HG03442 (cell line): ENCODE measurements at regions not wholly inside any gene's neighbourhood (a gene's known extent, or its start where the extent isn't known, plus 50 kb on each side); places are given as distances from the start of the nearest gene placed in this dataset.

Source experiments
- ATAC-seq: cut with Tn5 transposase; IDR thresholded peaks from one replicate; pipeline ENCODE4 v1.9.1; 2021; ENCODE audit warnings: mild to moderate bottlenecking, moderate library complexity; ENCODE audit not compliant: unreplicated experiment

DNA sequence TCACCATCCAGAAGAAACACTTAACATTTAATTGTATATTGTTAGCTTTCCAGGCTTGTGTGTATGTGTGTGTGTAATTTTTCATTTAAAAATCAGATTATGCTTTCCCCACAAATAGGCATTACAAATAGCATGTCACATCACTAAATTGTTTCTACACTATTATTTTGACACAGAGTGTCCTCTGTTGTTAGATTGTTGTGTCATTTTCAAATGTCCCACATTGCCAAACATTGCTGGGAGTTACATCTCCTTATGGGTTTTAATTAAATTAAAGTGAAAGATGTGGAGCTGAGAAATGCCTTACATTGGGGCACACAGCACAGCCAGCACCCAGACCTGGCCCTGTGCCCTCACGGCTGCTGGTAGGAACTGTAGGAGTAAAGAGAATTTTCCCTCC is 295.6 kb downstream of the ZEB1 start:
- ATAC-seq, result no peak

GRCh38 chr10:31612082-31612481 is 293.1 kb downstream of the ZEB1 start:
- ATAC-seq, result no peak

DNA sequence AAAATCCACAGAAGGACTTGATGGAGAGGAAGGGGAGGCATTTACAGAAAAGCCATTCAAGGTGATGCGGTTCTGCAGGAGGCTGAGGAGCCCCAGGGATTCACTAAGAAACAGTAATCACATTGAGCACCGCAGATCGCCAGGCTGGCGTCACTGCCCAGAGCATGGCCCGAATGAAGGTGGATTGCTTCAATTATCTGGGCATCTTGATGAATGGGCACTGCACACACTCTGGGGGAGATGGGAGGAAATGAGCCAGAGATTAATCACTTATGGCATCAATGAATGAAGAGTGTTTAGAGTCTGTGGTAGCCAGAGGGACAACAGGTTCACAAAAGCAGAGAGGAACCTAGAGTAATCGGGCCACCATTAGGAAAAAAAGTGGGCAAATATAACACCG is 292.1 kb downstream of the ZEB1 start:
- no peak for ATAC-seq

- no peak for ATAC-seq
Observed at GRCh38 chr10:31607481-31607880, 288.5 kb downstream of the ZEB1 start.

- ATAC-seq, result no peak
Observed at GRCh38 chr10:31606841-31607240, 287.8 kb downstream of the ZEB1 start.

- ATAC-seq, result no peak
Observed at GRCh38 chr10:31605861-31606525, 287.0 kb downstream of the ZEB1 start.

DNA sequence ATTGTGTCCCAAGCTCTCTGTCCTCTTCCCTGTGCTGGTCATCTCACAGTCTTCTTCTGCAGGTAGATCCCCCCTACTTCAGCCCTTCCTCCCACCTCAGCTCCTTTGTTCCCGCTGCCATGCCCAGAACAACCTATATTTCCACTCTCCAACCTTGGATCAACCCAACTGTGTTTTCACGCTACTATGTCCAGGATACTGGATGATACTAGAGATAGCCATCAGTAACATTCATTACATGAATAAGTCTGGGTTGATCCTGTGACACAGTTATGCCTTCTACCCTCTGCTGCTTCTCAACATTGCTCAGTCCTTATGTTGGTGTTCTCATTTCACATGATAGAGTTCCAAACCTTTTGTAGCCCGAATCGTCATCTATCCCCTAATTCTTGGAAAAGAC is 286.4 kb downstream of the ZEB1 start:
- ATAC-seq, result no peak

GRCh38 chr10:31604646-31605170 is 285.7 kb downstream of the ZEB1 start:
- no peak for ATAC-seq

DNA sequence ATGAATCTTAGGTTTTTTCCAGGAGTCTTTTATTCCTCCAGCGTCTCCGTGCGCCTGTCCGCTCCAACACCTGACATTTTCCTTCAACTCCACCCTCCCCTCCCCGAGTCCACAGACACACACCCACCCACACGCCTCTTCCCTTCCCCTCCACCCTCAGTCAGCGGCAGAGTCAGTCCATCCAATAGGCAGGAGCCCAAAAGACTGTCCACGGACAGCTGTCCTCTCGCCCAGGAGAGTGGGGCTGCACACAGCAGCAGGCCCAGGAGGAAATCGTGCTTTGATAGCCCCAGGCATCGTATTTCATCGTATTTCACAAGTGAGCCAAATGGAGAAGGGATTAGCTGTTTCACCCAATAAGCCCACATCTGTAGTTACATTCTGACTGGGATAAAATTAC is 285.1 kb downstream of the ZEB1 start:
- no peak for ATAC-seq

GRCh38 chr10:31603235-31604087 is 284.4 kb downstream of the ZEB1 start:
- ATAC-seq, result peak; percentile 96

DNA sequence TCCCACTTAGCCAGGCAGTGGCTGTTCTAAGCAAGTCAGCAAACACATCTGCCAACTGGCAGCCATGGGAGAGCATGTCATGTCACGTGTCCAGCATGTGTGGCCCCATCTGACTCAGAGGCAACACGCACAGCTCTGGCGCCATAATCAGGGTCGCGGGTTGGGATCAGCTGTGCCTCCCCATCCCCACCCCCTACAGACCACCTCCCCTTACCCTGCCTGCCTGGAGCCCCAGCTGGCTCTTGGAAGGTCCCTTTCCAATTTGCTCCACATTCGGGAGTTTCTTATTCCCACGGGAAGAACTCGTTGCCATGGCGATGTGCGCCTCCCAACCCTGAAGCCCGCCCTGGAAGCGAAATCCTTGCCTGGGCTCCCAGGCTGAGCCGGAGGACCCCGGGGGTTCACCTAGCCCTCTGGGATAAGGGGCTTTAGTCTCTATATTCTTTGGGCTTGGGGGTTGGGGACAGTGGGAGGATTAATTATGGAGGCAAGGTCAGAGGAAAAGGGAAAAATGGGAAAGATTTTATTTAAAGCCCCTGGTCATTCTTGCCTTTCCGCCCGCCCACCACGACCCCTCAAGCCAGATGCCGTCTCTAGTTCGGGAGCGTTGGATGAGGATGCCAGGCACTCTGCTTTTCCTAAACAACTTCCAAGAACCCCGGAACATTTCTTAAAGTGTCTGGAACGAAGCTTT is 283.7 kb downstream of the ZEB1 start:
- ATAC-seq, result no peak

DNA sequence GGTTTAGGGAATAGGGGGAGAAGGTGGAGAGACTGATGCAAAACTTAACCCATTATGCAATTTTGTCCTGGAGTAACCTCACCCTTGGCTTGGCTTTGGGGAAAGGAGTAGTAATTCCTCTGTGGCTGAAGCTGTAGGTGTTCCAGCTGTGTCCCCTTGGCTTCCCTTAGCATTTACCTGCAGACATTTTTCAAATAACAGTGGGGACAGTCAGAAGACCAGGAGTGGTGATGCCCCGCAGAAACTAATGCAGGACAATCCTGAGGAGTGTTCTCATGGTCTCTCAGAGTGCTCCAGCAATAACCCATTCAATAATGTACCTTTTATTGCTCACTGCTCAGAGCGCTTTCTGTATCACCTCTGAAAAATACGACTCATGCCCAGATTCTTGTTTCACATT is 282.1 kb downstream of the ZEB1 start:
- no peak for ATAC-seq

- no peak for ATAC-seq
Observed at GRCh38 chr10:31599626-31600504, 280.8 kb downstream of the ZEB1 start.

GRCh38 chr10:31596765-31597164 is 277.7 kb downstream of the ZEB1 start:
- ATAC-seq, result no peak

- no peak for ATAC-seq
Observed at GRCh38 chr10:31595992-31596391, 277.0 kb downstream of the ZEB1 start.

GRCh38 chr10:31594347-31594873 is 275.4 kb downstream of the ZEB1 start:
- no peak for ATAC-seq

DNA sequence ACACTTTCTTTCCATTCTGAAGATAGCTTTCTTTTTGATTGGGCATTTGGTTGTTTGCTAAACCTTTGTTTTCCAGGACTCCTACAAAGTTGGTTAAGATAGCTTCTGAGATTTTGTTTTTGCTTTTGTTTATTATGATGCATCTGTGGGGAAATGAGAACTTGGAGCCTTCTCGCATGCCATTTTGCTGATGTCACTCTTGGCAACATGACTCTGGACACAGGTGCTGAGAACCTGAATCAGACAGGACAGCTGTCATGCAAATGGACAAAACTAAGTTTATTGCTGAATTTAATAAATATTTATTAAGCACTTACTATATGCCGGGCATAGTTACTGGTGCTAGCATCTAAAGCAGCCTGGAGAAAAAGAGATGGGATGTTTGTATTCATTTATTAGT is 274.1 kb downstream of the ZEB1 start:
- ATAC-seq, result no peak

GRCh38 chr10:31591569-31591968 is 272.6 kb downstream of the ZEB1 start:
- no peak for ATAC-seq

- no peak for ATAC-seq
Observed at GRCh38 chr10:31590023-31590800, 271.2 kb downstream of the ZEB1 start.

GRCh38 chr10:31587691-31588090 is 268.7 kb downstream of the ZEB1 start:
- no peak for ATAC-seq
